Mesendoderm (in vitro differentiated cells): ENCODE measurements at regions not wholly inside any gene's neighbourhood (a gene's known extent, or its start where the extent isn't known, plus 50 kb on each side); places are given as distances from the start of the nearest gene placed in this dataset.

Source experiments
- DNase-seq: peaks from one replicate; pipeline ENCODE4 v3.0.0; 2013
- H2AK5ac ChIP-seq: 2 replicates; pipeline ENCODE4 v1.6.1; 2013; ENCODE audit warnings: low read length, inconsistent platforms
- H2BK120ac ChIP-seq: 2 replicates; pipeline ENCODE4 v1.6.1; 2013; ENCODE audit warnings: low read depth, mild to moderate bottlenecking, low read length, moderate library complexity, mixed read lengths
- H2BK15ac ChIP-seq: replicated peaks from 2 replicates; pipeline ENCODE4 v1.6.1; 2013; ENCODE audit warnings: low read depth, mild to moderate bottlenecking, moderate library complexity
- H2BK5ac ChIP-seq: 2 replicates; pipeline ENCODE4 v1.6.1; 2013; ENCODE audit warnings: low read length, inconsistent platforms
- H3K18ac ChIP-seq: 2 replicates; pipeline ENCODE4 v1.6.1; 2013; ENCODE audit warnings: mild to moderate bottlenecking, low read length, mixed read lengths
- H3K23ac ChIP-seq: one replicate; pipeline ENCODE4 v1.6.1; 2013; ENCODE audit warnings: low read length
- H3K27ac ChIP-seq: 2 replicates; pipeline ENCODE4 v1.5.1; 2013; ENCODE audit warnings: low read depth, mild to moderate bottlenecking, inconsistent platforms, low read length, moderate library complexity
- H3K27me3 ChIP-seq: 2 replicates; pipeline ENCODE4 v1.6.1; 2013; ENCODE audit warnings: low read length, control low read depth, mild to moderate bottlenecking, inconsistent platforms; ENCODE audit not compliant: insufficient read depth, poor library complexity
- H3K36me3 ChIP-seq: 2 replicates; pipeline ENCODE4 v1.6.1; 2013; ENCODE audit warnings: low read length, inconsistent platforms; ENCODE audit not compliant: control insufficient read depth, insufficient read depth
- H3K4ac ChIP-seq: one replicate; pipeline ENCODE4 v1.6.1; 2013; ENCODE audit warnings: low read depth, mild to moderate bottlenecking, low read length, moderate library complexity
- H3K4me1 ChIP-seq: 2 replicates; pipeline ENCODE4 v1.6.1; 2013; ENCODE audit warnings: low read depth, low read length, inconsistent platforms; ENCODE audit not compliant: control insufficient read depth
- H3K4me2 ChIP-seq: 2 replicates; pipeline ENCODE4 v1.6.1; 2013; ENCODE audit warnings: low read length
- H3K4me3 ChIP-seq: 2 replicates; pipeline ENCODE4 v1.5.1; 2013; ENCODE audit warnings: mild to moderate bottlenecking, low read length
- H3K56ac ChIP-seq: one replicate; pipeline ENCODE4 v1.6.1; 2013; ENCODE audit warnings: low read length
- H3K79me1 ChIP-seq: 2 replicates; pipeline ENCODE4 v1.6.1; 2013; ENCODE audit warnings: low read length, inconsistent platforms
- H3K79me2 ChIP-seq: 2 replicates; pipeline ENCODE4 v1.6.1; 2013; ENCODE audit warnings: mild to moderate bottlenecking, low read length; ENCODE audit not compliant: control insufficient read depth, insufficient read depth
- H3K9ac ChIP-seq: 2 replicates; pipeline ENCODE4 v1.6.1; 2013; ENCODE audit warnings: low read length, inconsistent platforms
- H4K5ac ChIP-seq: one replicate; pipeline ENCODE4 v1.6.1; 2013; ENCODE audit warnings: low read length
- H4K8ac ChIP-seq: one replicate; pipeline ENCODE4 v1.6.1; 2013; ENCODE audit warnings: low read depth, mild to moderate bottlenecking, control low read depth, low read length, moderate library complexity
- WGBS: extraction: QIAGEN DNeasy Blood & Tissue Kit; methylation state at CpG from one replicate; pipeline ENCODE4 v1.1.7; 2013; ENCODE audit warnings: low lambda C conversion rate, missing lambda C conversion rate; ENCODE audit not compliant: insufficient coverage; ENCODE audit errors: extremely low coverage; 5-methylcytosine and 5-hydroxymethylcytosine counted together

- Histone ChIP-seq H3K27me3 (no peaks in the 10 kb centered on the region), H2AK5ac (no peak overlapping the region), H3K4me3 (no peak overlapping the region), H3K4me2 (no peak overlapping the region), H3K4me1 (no peaks in the 10 kb centered on the region), H3K27ac (no peak overlapping the region), H3K36me3 (no peaks in the 10 kb centered on the region), H4K5ac (no peak overlapping the region), H3K79me2 (no peaks in the 10 kb centered on the region), H2BK15ac (no peak overlapping the region), H3K23ac (no peak overlapping the region), H3K18ac (no peak overlapping the region), H2BK5ac (no peak overlapping the region), H3K4ac (no peak overlapping the region), H3K9ac (no peak overlapping the region), H3K79me1 (no peaks in the 10 kb centered on the region), H3K56ac (no peak overlapping the region), H4K8ac (no peak overlapping the region), H2BK120ac (no peak overlapping the region)
- WGBS: no CpG with 5 or more reads among the region's 4 CpGs
- DNase-seq: no peak
These were observed 439.6 kb upstream of the MMADHC start for GRCh38 chr2:150027164-150027563.

GRCh38 chr2:150023663-150024062, 436.1 kb upstream of the MMADHC start:
- H3K4me2 ChIP-seq: no peak overlapping the region
- no peak overlapping the region for H3K18ac ChIP-seq
- H3K4me1 ChIP-seq: no peaks in the 10 kb centered on the region
- no peaks in the 10 kb centered on the region for H3K36me3 ChIP-seq
- H3K79me1 ChIP-seq: no peaks in the 10 kb centered on the region
- H2AK5ac ChIP-seq: no peak overlapping the region
- H3K27ac ChIP-seq: no peak overlapping the region
- DNase-seq: no peak
- no peak overlapping the region for H4K5ac ChIP-seq
- no peak overlapping the region for H2BK5ac ChIP-seq
- no peak overlapping the region for H2BK120ac ChIP-seq
- no peak overlapping the region for H3K9ac ChIP-seq
- H3K27me3 ChIP-seq: no peaks in the 10 kb centered on the region
- H3K4me3 ChIP-seq: no peak overlapping the region
- no peak overlapping the region for H2BK15ac ChIP-seq
- H3K56ac ChIP-seq: no peak overlapping the region
- H3K79me2 ChIP-seq: no peaks in the 10 kb centered on the region
- H3K4ac ChIP-seq: no peak overlapping the region
- H4K8ac ChIP-seq: no peak overlapping the region
- H3K23ac ChIP-seq: no peak overlapping the region

- Histone ChIP-seq H3K36me3 (no peaks in the 10 kb centered on the region), H2AK5ac (no peak overlapping the region), H3K9ac (no peak overlapping the region), H2BK120ac (no peak overlapping the region), H3K79me1 (no peaks in the 10 kb centered on the region), H3K79me2 (no peaks in the 10 kb centered on the region), H3K4me1 (no peaks in the 10 kb centered on the region), H3K27ac (no peak overlapping the region), H4K5ac (no peak overlapping the region), H3K4me3 (no peak overlapping the region), H2BK15ac (no peak overlapping the region), H3K27me3 (no peaks in the 10 kb centered on the region), H4K8ac (no peak overlapping the region), H2BK5ac (no peak overlapping the region), H3K4ac (no peak overlapping the region), H3K23ac (no peak overlapping the region), H3K56ac (no peak overlapping the region), H3K4me2 (no peak overlapping the region), H3K18ac (no peak overlapping the region)
- WGBS: no CpG with 5 or more reads among the region's 3 CpGs
- no peak for DNase-seq
These were observed 435.5 kb upstream of the MMADHC start for GRCh38 chr2:150023044-150023443.

- Histone ChIP-seq H3K23ac (no peak overlapping the region), H3K18ac (no peak overlapping the region), H3K9ac (no peak overlapping the region), H2BK15ac (no peak overlapping the region), H2AK5ac (no peak overlapping the region), H3K4me1 (no peaks in the 10 kb centered on the region), H3K4me3 (no peak overlapping the region), H3K56ac (no peak overlapping the region), H3K27me3 (no peaks in the 10 kb centered on the region), H3K79me2 (no peaks in the 10 kb centered on the region), H3K27ac (no peak overlapping the region), H2BK5ac (no peak overlapping the region), H3K4me2 (no peak overlapping the region), H3K36me3 (no peaks in the 10 kb centered on the region), H3K79me1 (no peaks in the 10 kb centered on the region), H4K8ac (no peak overlapping the region), H3K4ac (no peak overlapping the region), H4K5ac (no peak overlapping the region), H2BK120ac (no peak overlapping the region)
- DNase-seq: no peak
- no CpG with 5 or more reads among the region's 5 CpGs for WGBS
These were observed 433.5 kb upstream of the MMADHC start for GRCh38 chr2:150020937-150021673.

GRCh38 chr2:150020221-150020620, 432.6 kb upstream of the MMADHC start:
- WGBS: no CpG with 5 or more reads among the region's 1 CpG
- Histone ChIP-seq H3K4me2 (no peak overlapping the region), H3K36me3 (no peaks in the 10 kb centered on the region), H3K4me1 (no peaks in the 10 kb centered on the region), H3K56ac (no peak overlapping the region), H3K4me3 (no peak overlapping the region), H2BK15ac (no peak overlapping the region), H3K9ac (no peak overlapping the region), H3K18ac (no peak overlapping the region), H4K8ac (no peak overlapping the region), H3K4ac (no peak overlapping the region), H3K27ac (no peak overlapping the region), H4K5ac (no peak overlapping the region), H3K23ac (no peak overlapping the region), H2BK120ac (no peak overlapping the region), H3K79me1 (no peaks in the 10 kb centered on the region), H3K79me2 (no peaks in the 10 kb centered on the region), H2AK5ac (no peak overlapping the region), H3K27me3 (no peaks in the 10 kb centered on the region), H2BK5ac (no peak overlapping the region)
- no peak for DNase-seq

- H3K27ac ChIP-seq: no peak overlapping the region
- no peak overlapping the region for H3K4me2 ChIP-seq
- no peak overlapping the region for H2BK120ac ChIP-seq
- H3K4me3 ChIP-seq: no peak overlapping the region
- no CpG with 5 or more reads among the region's 3 CpGs for WGBS
- H3K36me3 ChIP-seq: no peaks in the 10 kb centered on the region
- no peak overlapping the region for H2BK15ac ChIP-seq
- H3K4me1 ChIP-seq: no peaks in the 10 kb centered on the region
- no peaks in the 10 kb centered on the region for H3K79me2 ChIP-seq
- DNase-seq: no peak
- no peak overlapping the region for H4K8ac ChIP-seq
- no peak overlapping the region for H4K5ac ChIP-seq
- no peak overlapping the region for H3K4ac ChIP-seq
- no peak overlapping the region for H3K23ac ChIP-seq
- no peaks in the 10 kb centered on the region for H3K79me1 ChIP-seq
- no peak overlapping the region for H2BK5ac ChIP-seq
- no peak overlapping the region for H3K9ac ChIP-seq
- no peak overlapping the region for H2AK5ac ChIP-seq
- no peak overlapping the region for H3K56ac ChIP-seq
- H3K18ac ChIP-seq: no peak overlapping the region
- H3K27me3 ChIP-seq: no peaks in the 10 kb centered on the region
These were observed 431.5 kb upstream of the MMADHC start for GRCh38 chr2:150019063-150019462.
